MM.1S (cell line): ENCODE measurements at regions not wholly inside any gene's neighbourhood (a gene's known extent, or its start where the extent isn't known, plus 50 kb on each side); places are given as distances from the start of the nearest gene placed in this dataset.

Experiments
- CTCF ChIP-seq: fragments of 300-600 bp; sonication (generic); IDR thresholded peaks from 2 replicates; pipeline ENCODE4 v1.5.1; 2016; ENCODE audit warnings: antibody characterized with exemption, low read length, mixed read lengths
- EZH2 ChIP-seq: fragments of 300-600 bp; sonication (generic); optimal IDR thresholded peaks from 2 replicates; pipeline ENCODE3; 2017; ENCODE audit warnings: low read depth, mild to moderate bottlenecking, antibody characterized with exemption, low read length, mixed read lengths

DNA sequence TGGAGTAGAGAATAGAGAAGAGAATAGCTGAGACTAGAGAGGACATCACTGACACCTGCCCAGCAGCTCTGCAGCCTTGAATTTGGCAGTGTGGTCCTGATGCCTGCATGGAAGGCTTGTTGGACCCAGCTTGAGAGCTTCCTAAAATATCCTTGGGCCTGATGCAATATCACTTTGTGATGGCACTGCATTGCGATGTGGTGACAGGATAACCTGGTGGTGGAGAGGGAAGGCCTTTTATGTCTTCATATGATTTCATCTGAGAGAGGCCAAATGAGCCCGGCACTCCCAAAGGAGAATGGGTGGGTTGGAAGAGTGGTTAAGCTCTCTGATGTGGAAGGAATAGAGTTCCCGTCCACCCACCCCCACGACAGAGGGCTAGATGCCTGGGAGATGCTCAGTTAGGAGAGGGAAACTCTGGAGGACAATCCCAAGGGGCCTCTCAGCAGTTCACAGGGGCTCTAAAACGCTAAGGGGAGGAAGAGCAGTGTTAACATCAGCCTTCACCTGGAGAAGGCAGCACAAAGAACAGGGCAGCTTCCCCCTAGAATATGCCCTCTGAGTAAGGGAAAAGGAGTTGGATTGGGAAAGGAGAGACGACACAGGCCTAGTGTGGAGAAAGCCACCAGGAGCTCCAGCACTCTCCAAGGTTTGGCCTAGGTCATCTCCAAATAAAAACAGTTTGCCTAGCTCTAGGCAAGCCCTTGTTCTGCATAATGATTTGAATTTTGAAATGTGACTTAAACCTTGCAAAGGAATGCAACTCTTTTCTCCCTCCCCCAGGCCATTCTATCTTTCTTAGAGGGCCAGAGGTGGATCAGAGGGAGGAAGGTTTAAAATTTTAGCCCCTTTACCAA, 99.8 kb upstream of the SSBP2 start:
- no peak for TF ChIP-seq CTCF
- no peak for TF ChIP-seq EZH2
